ENCODE measurements at regions not wholly inside any gene's neighbourhood (a gene's known extent, or its start where the extent isn't known, plus 50 kb on each side); places are given as distances from the start of the nearest gene placed in this dataset.

- DNase-seq = no peak
Observed at GRCh38 chr3:7915356-7915755, 586.3 kb upstream of the LMCD1 start.

GRCh38 chr3:7917443-7918151 is 584.0 kb upstream of the LMCD1 start:
- DNase-seq = no peak

- no peak for DNase-seq
Observed at GRCh38 chr3:7920211-7920610, 581.4 kb upstream of the LMCD1 start.

- DNase-seq = no peak
Observed at GRCh38 chr3:7924228-7924627, 577.4 kb upstream of the LMCD1 start.

GRCh38 chr3:7927015-7927414 is 574.6 kb upstream of the LMCD1 start:
- DNase-seq = no peak

- no peak for DNase-seq
Observed at GRCh38 chr3:7927864-7928263, 573.8 kb upstream of the LMCD1 start.

- DNase-seq = no peak
Observed at GRCh38 chr3:7929319-7929889, 572.2 kb upstream of the LMCD1 start.

- DNase-seq = no peak
Observed at GRCh38 chr3:7934362-7934761, 567.3 kb upstream of the LMCD1 start.

GRCh38 chr3:7947930-7948329 is 553.7 kb upstream of the LMCD1 start:
- no peak for DNase-seq

GRCh38 chr3:7950890-7951289 is 550.7 kb upstream of the LMCD1 start:
- no peak for DNase-seq

- no peak for DNase-seq
Observed at GRCh38 chr3:7953449-7954014, 548.1 kb upstream of the LMCD1 start.

- no peak for DNase-seq
Observed at GRCh38 chr3:7957024-7957423, 544.6 kb upstream of the LMCD1 start.

GRCh38 chr3:7959094-7959493 is 542.5 kb upstream of the LMCD1 start:
- no peak for DNase-seq

GRCh38 chr3:7960601-7961000 is 541.0 kb upstream of the LMCD1 start:
- DNase-seq = no peak

- DNase-seq = no peak
Observed at GRCh38 chr3:7962301-7962700, 539.3 kb upstream of the LMCD1 start.

GRCh38 chr3:7964899-7965298 is 536.7 kb upstream of the LMCD1 start:
- no peak for DNase-seq

- DNase-seq = no peak
Observed at GRCh38 chr3:7973006-7973405, 528.6 kb upstream of the LMCD1 start.

- DNase-seq = no peak
Observed at GRCh38 chr3:7977245-7978086, 524.2 kb upstream of the LMCD1 start.

GRCh38 chr3:7978087-7978422 is 523.6 kb upstream of the LMCD1 start:
- no peak for DNase-seq

GRCh38 chr3:7982126-7982525 is 519.5 kb upstream of the LMCD1 start:
- DNase-seq = no peak

GRCh38 chr3:7999384-7999783 is 502.2 kb upstream of the LMCD1 start:
- no peak for DNase-seq

- DNase-seq = no peak
Observed at GRCh38 chr3:8001307-8001706, 500.3 kb upstream of the LMCD1 start.

GRCh38 chr3:8001712-8002111 is 499.9 kb upstream of the LMCD1 start:
- DNase-seq = no peak

GRCh38 chr3:8011902-8012301 is 489.7 kb upstream of the LMCD1 start:
- DNase-seq = no peak

All from suppressor macrophage (primary cell).